ENCODE measurements at regions not wholly inside any gene's neighbourhood (a gene's known extent, or its start where the extent isn't known, plus 50 kb on each side); places are given as distances from the start of the nearest gene placed in this dataset.

- H3K4me3 ChIP-seq (ENCODE audit: low read length) = no peak overlapping the region
- DNase-seq (ENCODE audit: low read depth) = no peak
- no peak for TF ChIP-seq CTCF (conservative IDR thresholded peaks at IDR 0.05; ENCODE audit: low read depth, low read length)
Measured at GRCh38 chr5:82734347-82734746, 342.8 kb downstream of the TMEM167A start.

GRCh38 chr5:82730913-82731312 lies 346.3 kb downstream of the TMEM167A start:
- H3K4me3 ChIP-seq (ENCODE audit: low read length) = no peak overlapping the region
- no peak for TF ChIP-seq CTCF (conservative IDR thresholded peaks at IDR 0.05; ENCODE audit: low read depth, low read length)
- no peak for DNase-seq (ENCODE audit: low read depth)

- no peak for TF ChIP-seq CTCF (conservative IDR thresholded peaks at IDR 0.05; ENCODE audit: low read depth, low read length)
- DNase-seq (ENCODE audit: low read depth) = no peak
- no peak overlapping the region for H3K4me3 ChIP-seq (ENCODE audit: low read length)
Measured at GRCh38 chr5:82728926-82729702, 348.1 kb downstream of the TMEM167A start.

- TF ChIP-seq CTCF (conservative IDR thresholded peaks at IDR 0.05; ENCODE audit: low read depth, low read length) = no peak
- DNase-seq (ENCODE audit: low read depth) = no peak
- no peak overlapping the region for H3K4me3 ChIP-seq (ENCODE audit: low read length)
Measured at GRCh38 chr5:82723168-82723567, 354.0 kb downstream of the TMEM167A start.

- H3K4me3 ChIP-seq (ENCODE audit: low read length) = no peak overlapping the region
- no peak for TF ChIP-seq CTCF (conservative IDR thresholded peaks at IDR 0.05; ENCODE audit: low read depth, low read length)
Measured at GRCh38 chr5:82721087-82721410, 356.1 kb downstream of the TMEM167A start.

GRCh38 chr5:82720213-82721086 lies 356.7 kb downstream of the TMEM167A start:
- DNase-seq (ENCODE audit: low read depth) = no peak
- TF ChIP-seq CTCF (conservative IDR thresholded peaks at IDR 0.05; ENCODE audit: low read depth, low read length) = no peak
- no peak overlapping the region for H3K4me3 ChIP-seq (ENCODE audit: low read length)

More at GRCh38 chr5:82721087-82721410, 356.1 kb downstream of the TMEM167A start:
- DNase-seq (ENCODE audit: low read depth) = no peak

Measured in retinal pigment epithelial cell (primary cell).